Chondrocyte (in vitro differentiated cells): ENCODE measurements at regions not wholly inside any gene's neighbourhood (a gene's known extent, or its start where the extent isn't known, plus 50 kb on each side); places are given as distances from the start of the nearest gene placed in this dataset.

Experiments used
- DNase-seq: peaks from one replicate; pipeline ENCODE4 v3.0.0; 2021; ENCODE audit warnings: mixed read lengths, low spot score
- H3K27ac Mint-ChIP-seq: one replicate; pipeline ENCODE4 v1.8.0; 2021; ENCODE audit warnings: mild to moderate bottlenecking, moderate library complexity, mixed read lengths; ENCODE audit not compliant: unreplicated experiment
- H3K27me3 Mint-ChIP-seq: 2 replicates; pipeline ENCODE4 v1.8.0; 2021; ENCODE audit warnings: low read depth, mixed read lengths
- H3K36me3 Mint-ChIP-seq: 2 replicates; pipeline ENCODE4 v1.8.0; 2021; ENCODE audit warnings: low read depth, mixed read lengths
- H3K4me1 Mint-ChIP-seq: 2 replicates; pipeline ENCODE4 v1.8.0; 2021; ENCODE audit warnings: low read depth, mild to moderate bottlenecking, mixed read lengths
- H3K4me3 Mint-ChIP-seq: one replicate; pipeline ENCODE4 v1.8.0; 2021; ENCODE audit warnings: mild to moderate bottlenecking, moderate library complexity, mixed read lengths; ENCODE audit not compliant: unreplicated experiment
- H3K9me3 Mint-ChIP-seq: 2 replicates; pipeline ENCODE4 v1.8.0; 2021; ENCODE audit warnings: low read depth, mixed read lengths
- CTCF ChIP-seq: fragments of 200-600 bp; sonication (generic); IDR thresholded peaks from 2 replicates; pipeline ENCODE4 v1.5.0; 2021; ENCODE audit warnings: antibody characterized with exemption, mild to moderate bottlenecking, moderate library complexity

GRCh38 chr13:40172149-40172591 lies 494.3 kb downstream of the FOXO1 start:
- Mint-ChIP-seq H3K9me3 (no peaks in the 10 kb centered on the region), H3K27me3 (no peaks in the 10 kb centered on the region)

GRCh38 chr13:40172878-40173277 lies 493.6 kb downstream of the FOXO1 start:
- no peak overlapping the region for H3K4me3 Mint-ChIP-seq
- H3K9me3 Mint-ChIP-seq = no peaks in the 10 kb centered on the region
- TF ChIP-seq CTCF = no peak
- H3K27me3 Mint-ChIP-seq = no peaks in the 10 kb centered on the region
- no peak overlapping the region for H3K27ac Mint-ChIP-seq
- H3K36me3 Mint-ChIP-seq = no peaks in the 10 kb centered on the region
- peaks cover 5% of the 10 kb centered on the region for H3K4me1 Mint-ChIP-seq
- no peak for DNase-seq

More at GRCh38 chr13:40172149-40172591, 494.3 kb downstream of the FOXO1 start:
- no peak for DNase-seq
- H3K36me3 Mint-ChIP-seq = no peaks in the 10 kb centered on the region
- no peak overlapping the region for H3K4me3 Mint-ChIP-seq
- H3K4me1 Mint-ChIP-seq = peaks cover 5% of the 10 kb centered on the region
- no peak overlapping the region for H3K27ac Mint-ChIP-seq
- TF ChIP-seq CTCF = no peak

GRCh38 chr13:40175639-40176038 lies 490.8 kb downstream of the FOXO1 start:
- no peak for TF ChIP-seq CTCF
- Mint-ChIP-seq H3K4me1 (peaks cover 5% of the 10 kb centered on the region), H3K36me3 (no peaks in the 10 kb centered on the region), H3K9me3 (no peaks in the 10 kb centered on the region), H3K4me3 (no peak overlapping the region), H3K27ac (no peak overlapping the region), H3K27me3 (no peaks in the 10 kb centered on the region)
- no peak for DNase-seq

- no peak overlapping the region for H3K27ac Mint-ChIP-seq
Observed at GRCh38 chr13:40176242-40176641, 490.2 kb downstream of the FOXO1 start.

GRCh38 chr13:40178130-40178529 lies 488.3 kb downstream of the FOXO1 start:
- no peaks in the 10 kb centered on the region for H3K27me3 Mint-ChIP-seq
- H3K9me3 Mint-ChIP-seq = no peaks in the 10 kb centered on the region
- no peak overlapping the region for H3K27ac Mint-ChIP-seq
- no peak for TF ChIP-seq CTCF
- DNase-seq = no peak
- no peak overlapping the region for H3K4me3 Mint-ChIP-seq
- H3K36me3 Mint-ChIP-seq = no peaks in the 10 kb centered on the region
- peaks cover 8% of the 10 kb centered on the region for H3K4me1 Mint-ChIP-seq

More at GRCh38 chr13:40176242-40176641, 490.2 kb downstream of the FOXO1 start:
- TF ChIP-seq CTCF = no peak
- H3K27me3 Mint-ChIP-seq = no peaks in the 10 kb centered on the region
- H3K36me3 Mint-ChIP-seq = no peaks in the 10 kb centered on the region
- H3K9me3 Mint-ChIP-seq = no peaks in the 10 kb centered on the region
- no peak for DNase-seq
- H3K4me1 Mint-ChIP-seq = peaks cover 6% of the 10 kb centered on the region
- H3K4me3 Mint-ChIP-seq = no peak overlapping the region
